DND-41 (cell line): ENCODE measurements at regions not wholly inside any gene's neighbourhood (a gene's known extent, or its start where the extent isn't known, plus 50 kb on each side); places are given as distances from the start of the nearest gene placed in this dataset.

Source experiments
- ATAC-seq: fragments of 200-7000 bp; cut with Tn5 transposase; 3 replicates; pipeline ENCODE4 v1.9.1; 2021; ENCODE audit warnings: low read depth; ENCODE audit not compliant: insufficient read depth
- DNase-seq: peaks from one replicate; pipeline ENCODE4 v3.0.0-alpha.2; 2020
- H2AFZ ChIP-seq: 2 replicates; pipeline ENCODE4 v1.6.0; 2012; ENCODE audit warnings: low read depth, low read length
- H3K27ac ChIP-seq: 2 replicates; pipeline ENCODE4 v1.5.1; 2012; ENCODE audit warnings: low read length, inconsistent platforms
- H3K27me3 ChIP-seq: fragments of 200-600 bp; sonication (generic); 2 replicates; pipeline ENCODE4 v1.6.0; 2012; ENCODE audit warnings: low read length, mild to moderate bottlenecking, inconsistent platforms; ENCODE audit not compliant: insufficient read depth, poor library complexity
- H3K36me3 ChIP-seq: 2 replicates; pipeline ENCODE4 v1.5.1; 2012; ENCODE audit warnings: low read length, inconsistent platforms; ENCODE audit not compliant: insufficient read depth
- H3K4me1 ChIP-seq: 2 replicates; pipeline ENCODE4 v1.5.1; 2012; ENCODE audit warnings: mild to moderate bottlenecking, low read length; ENCODE audit not compliant: insufficient read depth
- H3K4me2 ChIP-seq: 2 replicates; pipeline ENCODE4 v1.6.0; 2012; ENCODE audit warnings: mild to moderate bottlenecking, moderate library complexity, low read length, inconsistent platforms; ENCODE audit not compliant: insufficient read depth
- H3K4me3 ChIP-seq, 2 experiments: fragments of 200-600 bp in 1 of 2; shearing (Covaris generic) in 1 of 2; 2 replicates each; pipeline ENCODE4 v1.5.1; 2012 to 2016; ENCODE audit warnings: inconsistent platforms in 2 of 2, low read length in 2 of 2, mild to moderate bottlenecking in 2 of 2, low read depth in 1 of 2, moderate library complexity in 1 of 2
- H3K79me2 ChIP-seq: 2 replicates; pipeline ENCODE4 v1.6.0; 2012; ENCODE audit warnings: low read length, inconsistent platforms; ENCODE audit not compliant: insufficient read depth
- H3K9ac ChIP-seq: 2 replicates; pipeline ENCODE4 v1.6.0; 2012; ENCODE audit warnings: low read depth, mild to moderate bottlenecking, inconsistent platforms, low read length, moderate library complexity
- H3K9me3 ChIP-seq: 2 replicates; pipeline ENCODE4 v1.5.1; 2012; ENCODE audit warnings: low read length, moderate library complexity, mild to moderate bottlenecking, inconsistent platforms; ENCODE audit not compliant: insufficient read depth, severe bottlenecking
- H4K20me1 ChIP-seq: 2 replicates; pipeline ENCODE4 v1.6.0; 2012; ENCODE audit warnings: low read length; ENCODE audit not compliant: insufficient read depth
- CTCF ChIP-seq: IDR thresholded peaks from 2 replicates; pipeline ENCODE4 v1.5.1; 2012; ENCODE audit warnings: borderline replicate concordance, low read length, moderate library complexity, mild to moderate bottlenecking; ENCODE audit not compliant: poor library complexity, severe bottlenecking; ENCODE audit errors: extremely low read depth
- EZH2 ChIP-seq: IDR thresholded peaks from 3 replicates; pipeline ENCODE4 v1.6.1; 2012; ENCODE audit warnings: borderline replicate concordance, low read depth, mild to moderate bottlenecking, moderate library complexity, low read length, inconsistent platforms; ENCODE audit not compliant: severe bottlenecking

- DNase-seq (no peak), ATAC-seq (no peak)
- no peak overlapping the region for H3K9ac ChIP-seq
- H3K79me2 ChIP-seq: no peaks in the 10 kb centered on the region
- H3K27ac ChIP-seq: no peak overlapping the region
- no peaks in the 10 kb centered on the region for H3K36me3 ChIP-seq
- H3K4me1 ChIP-seq: no peaks in the 10 kb centered on the region
- H3K27me3 ChIP-seq: no peaks in the 10 kb centered on the region
- H3K4me2 ChIP-seq: no peak overlapping the region
- H2AFZ ChIP-seq: no peak overlapping the region
- H4K20me1 ChIP-seq: no peaks in the 10 kb centered on the region
- no peaks in the 10 kb centered on the region for H3K9me3 ChIP-seq
- no peak overlapping the region for H3K4me3 ChIP-seq
- TF ChIP-seq CTCF: no peak
- no peak for TF ChIP-seq EZH2
Measured at GRCh38 chr13:78193846-78194245, 275.2 kb upstream of the EDNRB start.

DNA sequence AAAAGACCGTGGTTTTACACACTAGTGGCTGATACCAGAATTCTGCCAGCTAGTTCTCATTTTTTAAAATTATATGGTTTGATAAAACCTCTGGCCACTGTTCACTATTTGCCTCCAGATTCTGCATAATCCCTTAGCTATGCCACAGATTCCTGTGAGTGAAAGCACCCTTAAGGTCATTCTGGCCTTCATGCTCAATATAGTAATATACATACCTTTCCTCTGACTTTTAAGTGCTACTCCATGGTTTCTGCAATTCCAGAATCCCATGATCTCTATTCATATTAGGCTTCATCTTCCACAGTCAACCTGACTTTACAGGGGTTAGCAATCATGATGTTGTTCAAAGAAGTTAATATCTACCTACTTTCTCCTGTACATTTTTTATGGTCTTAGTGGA is 274.1 kb upstream of the EDNRB start:
- Histone ChIP-seq H3K9ac (no peak overlapping the region), H3K4me3 (no peak overlapping the region), H2AFZ (no peak overlapping the region), H3K4me2 (no peak overlapping the region), H3K4me1 (no peaks in the 10 kb centered on the region), H3K9me3 (no peaks in the 10 kb centered on the region), H3K36me3 (no peaks in the 10 kb centered on the region), H3K79me2 (no peaks in the 10 kb centered on the region), H4K20me1 (no peaks in the 10 kb centered on the region), H3K27ac (no peak overlapping the region), H3K27me3 (no peaks in the 10 kb centered on the region)
- ATAC-seq (no peak), DNase-seq (no peak)
- TF ChIP-seq CTCF (no peak), EZH2 (no peak)

- Histone ChIP-seq H3K27ac (no peak overlapping the region), H3K27me3 (no peaks in the 10 kb centered on the region), H3K9ac (no peak overlapping the region), H3K4me1 (no peaks in the 10 kb centered on the region), H3K4me3 (no peak overlapping the region), H2AFZ (no peak overlapping the region), H3K36me3 (no peaks in the 10 kb centered on the region), H4K20me1 (no peaks in the 10 kb centered on the region), H3K9me3 (no peaks in the 10 kb centered on the region), H3K4me2 (no peak overlapping the region), H3K79me2 (no peaks in the 10 kb centered on the region)
- ATAC-seq: no peak
- no peak for DNase-seq
- no peak for TF ChIP-seq EZH2
- TF ChIP-seq CTCF: no peak
Measured at GRCh38 chr13:78190296-78190695, 271.7 kb upstream of the EDNRB start.

- DNase-seq (no peak), ATAC-seq (no peak)
- no peaks in the 10 kb centered on the region for H4K20me1 ChIP-seq
- no peak overlapping the region for H3K4me3 ChIP-seq
- no peak overlapping the region for H3K4me2 ChIP-seq
- H2AFZ ChIP-seq: no peak overlapping the region
- H3K9me3 ChIP-seq: no peaks in the 10 kb centered on the region
- no peak overlapping the region for H3K9ac ChIP-seq
- H3K79me2 ChIP-seq: no peaks in the 10 kb centered on the region
- H3K27ac ChIP-seq: no peak overlapping the region
- no peaks in the 10 kb centered on the region for H3K27me3 ChIP-seq
- H3K36me3 ChIP-seq: no peaks in the 10 kb centered on the region
- TF ChIP-seq CTCF (no peak), EZH2 (no peak)
- no peaks in the 10 kb centered on the region for H3K4me1 ChIP-seq
Measured at GRCh38 chr13:78187781-78188180, 269.1 kb upstream of the EDNRB start.
